GM23338 (cell line): ENCODE measurements at regions not wholly inside any gene's neighbourhood (a gene's known extent, or its start where the extent isn't known, plus 50 kb on each side); places are given as distances from the start of the nearest gene placed in this dataset.

Experiments used
- ATAC-seq: fragments of 200-7000 bp; cut with Tn5 transposase; 3 replicates; pipeline ENCODE4 v1.9.1; 2020
- DNase-seq: peaks from one replicate; pipeline ENCODE4 v3.0.0-alpha.2; 2015; ENCODE audit warnings: low spot score
- H2AFZ ChIP-seq: fragments of 200-600 bp; sonication (generic); 2 replicates; pipeline ENCODE4 v1.8.0; 2016; ENCODE audit warnings: antibody characterized with exemption, mild to moderate bottlenecking, moderate library complexity
- H3F3A ChIP-seq: fragments of 200-600 bp; sonication (generic); replicated peaks from 2 replicates; pipeline ENCODE4 v1.8.0; 2017; ENCODE audit warnings: antibody characterized with exemption, mixed run types, low read depth
- H3K27ac ChIP-seq: fragments of 200-600 bp; sonication (generic); 2 replicates; pipeline ENCODE4 v1.6.1; 2016; ENCODE audit warnings: low read depth
- H3K27me3 ChIP-seq: fragments of 200-600 bp; sonication (generic); 2 replicates; pipeline ENCODE4 v1.8.0; 2016; ENCODE audit warnings: mild to moderate bottlenecking, mixed run types, moderate library complexity; ENCODE audit not compliant: insufficient read depth
- H3K36me3 ChIP-seq: fragments of 200-600 bp; sonication (generic); 2 replicates; pipeline ENCODE4 v1.8.0; 2016; ENCODE audit warnings: mild to moderate bottlenecking; ENCODE audit not compliant: insufficient read depth
- H3K4me1 ChIP-seq: fragments of 200-600 bp; sonication (generic); 2 replicates; pipeline ENCODE4 v1.8.0; 2016; ENCODE audit warnings: mild to moderate bottlenecking, moderate library complexity; ENCODE audit not compliant: insufficient read depth
- H3K4me2 ChIP-seq: fragments of 200-600 bp; sonication (generic); 2 replicates; pipeline ENCODE4 v1.7.1; 2017; ENCODE audit warnings: mixed run types
- H3K4me3 ChIP-seq: fragments of 200-600 bp; sonication (generic); 2 replicates; pipeline ENCODE4 v1.6.1; 2016; ENCODE audit warnings: mixed run types
- H3K79me2 ChIP-seq: fragments of 200-600 bp; sonication (generic); replicated peaks from 2 replicates; pipeline ENCODE4 v1.8.0; 2017; ENCODE audit warnings: mild to moderate bottlenecking; ENCODE audit not compliant: insufficient read depth
- H3K9me2 ChIP-seq: fragments of 200-600 bp; sonication (generic); 2 replicates; pipeline ENCODE4 v1.8.0; 2017; ENCODE audit not compliant: insufficient read depth
- H4K20me1 ChIP-seq: fragments of 200-600 bp; sonication (generic); replicated peaks from 2 replicates; pipeline ENCODE4 v1.8.0; 2017; ENCODE audit warnings: mild to moderate bottlenecking; ENCODE audit not compliant: insufficient read depth
- H3K27ac Mint-ChIP-seq: 2 replicates; pipeline ENCODE4 v1.8.0; 2020; ENCODE audit warnings: inconsistent platforms, mild to moderate bottlenecking, moderate library complexity, mixed read lengths
- H3K27me3 Mint-ChIP-seq: 3 replicates; pipeline ENCODE4 v1.8.0; 2022; ENCODE audit warnings: low read depth, mild to moderate bottlenecking, moderate library complexity, mixed read lengths, inconsistent platforms; ENCODE audit not compliant: insufficient read depth, poor library complexity
- H3K36me3 Mint-ChIP-seq: 3 replicates; pipeline ENCODE4 v1.8.0; 2021; ENCODE audit warnings: low read depth, mild to moderate bottlenecking, inconsistent platforms, moderate library complexity, mixed read lengths
- H3K4me1 Mint-ChIP-seq: 3 replicates; pipeline ENCODE4 v1.8.0; 2020; ENCODE audit warnings: mild to moderate bottlenecking, inconsistent platforms, mixed read lengths
- H3K4me3 Mint-ChIP-seq: 3 replicates; pipeline ENCODE4 v1.8.0; 2021; ENCODE audit warnings: moderate library complexity, mild to moderate bottlenecking, inconsistent platforms, mixed read lengths
- H3K9me3 Mint-ChIP-seq: 3 replicates; pipeline ENCODE4 v1.8.0; 2020; ENCODE audit warnings: moderate library complexity, mild to moderate bottlenecking, inconsistent platforms, mixed read lengths
- CREB1 ChIP-seq: fragments of 250-450 bp; sonication (Bioruptor Pico); IDR thresholded peaks from 2 replicates; pipeline ENCODE4 v1.5.0; 2020; ENCODE audit warnings: low read depth, mild to moderate bottlenecking, moderate library complexity
- CTCF ChIP-seq, 2 experiments: fragments of 200-600 bp in 1 of 2; sonication (generic) in 1 of 2; conservative IDR thresholded peaks; 2 replicates each; pipeline versions ENCODE4 v1.5.1 to v1.6.1; 2016 to 2017; ENCODE audit warnings: antibody characterized with exemption in 2 of 2, low read depth in 2 of 2, mild to moderate bottlenecking in 2 of 2, moderate library complexity in 1 of 2
- EZH2 ChIP-seq: fragments of 200-600 bp; sonication (generic); IDR thresholded peaks from one replicate; pipeline ENCODE4 v1.8.0; 2017; ENCODE audit warnings: antibody characterized with exemption, mild to moderate bottlenecking, low read depth; ENCODE audit not compliant: unreplicated experiment
- EZH2phosphoT487 ChIP-seq: fragments of 200-600 bp; sonication (generic); IDR thresholded peaks from one replicate; pipeline ENCODE4 v1.8.1; 2018; ENCODE audit warnings: antibody characterized with exemption; ENCODE audit not compliant: unreplicated experiment
- POLR2AphosphoS5 ChIP-seq: IDR thresholded peaks from 2 replicates; pipeline ENCODE4 v1.6.1; 2016; ENCODE audit warnings: antibody characterized with exemption, low read depth
- STAT1 ChIP-seq: IDR thresholded peaks from one replicate; pipeline ENCODE4 v1.6.1; 2016; ENCODE audit warnings: antibody characterized with exemption; ENCODE audit not compliant: unreplicated experiment
- ZNF331 ChIP-seq: fragments of 250-450 bp; sonication (Bioruptor Pico); IDR thresholded peaks from 2 replicates; pipeline ENCODE4 v1.5.0; 2020; ENCODE audit warnings: low read depth, mild to moderate bottlenecking, moderate library complexity
- ZNF462 ChIP-seq: fragments of 250-450 bp; sonication (Bioruptor Pico); IDR thresholded peaks from 2 replicates; pipeline ENCODE4 v1.5.0; 2020; ENCODE audit warnings: mild to moderate bottlenecking, moderate library complexity

GRCh38 chr1:14168326-14169063 is 430.0 kb upstream of the KAZN start:
- no peak for ATAC-seq
- H3K4me1 Mint-ChIP-seq, result peaks cover 11% of the 10 kb centered on the region
- H3K27ac Mint-ChIP-seq, result no peak overlapping the region

GRCh38 chr1:14173598-14173997 is 424.9 kb upstream of the KAZN start:
- H3K9me2 ChIP-seq, result peaks cover 9% of the 10 kb centered on the region
- no peak for ATAC-seq
- H3K4me3 Mint-ChIP-seq, result no peak overlapping the region
- TF ChIP-seq EZH2, result no peak
- TF ChIP-seq ZNF462, result no peak
- TF ChIP-seq EZH2phosphoT487, result no peak
- no peak for TF ChIP-seq STAT1
- TF ChIP-seq CREB1 (CRISPR knock-in tag), result no peak

More at GRCh38 chr1:14168326-14169063, 430.0 kb upstream of the KAZN start:
- H2AFZ ChIP-seq, result 0 out of 2 replicates have a peak overlapping the region, but pooled peaks have one; percentile 52
- H4K20me1 ChIP-seq, result no peaks in the 10 kb centered on the region
- peaks cover 7% of the 10 kb centered on the region; the same call in 2 of the 3 replicates for H3K9me3 Mint-ChIP-seq
- no peak for TF ChIP-seq ZNF331
- TF ChIP-seq CREB1 (CRISPR knock-in tag), result no peak
- TF ChIP-seq STAT1, result no peak
- no peak for TF ChIP-seq EZH2phosphoT487
- TF ChIP-seq POLR2AphosphoS5, result no peak
- TF ChIP-seq CTCF (conservative IDR thresholded peaks at IDR 0.05; ENCODE audit: low read depth in 2 of 2), result no peak
- no peak overlapping the region for H3K4me3 ChIP-seq
- H3K36me3 ChIP-seq, result no peaks in the 10 kb centered on the region
- peaks cover 15% of the 10 kb centered on the region for H3K4me1 ChIP-seq
- H3K27me3 Mint-ChIP-seq, result peaks cover 7% of the 10 kb centered on the region
- no peak overlapping the region for H3K27ac ChIP-seq
- no peak overlapping the region for H3K4me3 Mint-ChIP-seq
- H3F3A ChIP-seq, result no peaks in the 10 kb centered on the region
- H3K79me2 ChIP-seq, result no peaks in the 10 kb centered on the region
- H3K4me2 ChIP-seq, result no peak overlapping the region
- H3K9me2 ChIP-seq, result peaks cover 7% of the 10 kb centered on the region; the same call in 1 of the 2 replicates
- H3K36me3 Mint-ChIP-seq, result peaks cover 5% of the 10 kb centered on the region; the same call in 1 of the 3 replicates
- no peaks in the 10 kb centered on the region for H3K27me3 ChIP-seq
- no peak for DNase-seq

More at GRCh38 chr1:14173598-14173997, 424.9 kb upstream of the KAZN start:
- Histone ChIP-seq H3K4me2 (no peak overlapping the region), H3F3A (no peaks in the 10 kb centered on the region), H4K20me1 (no peaks in the 10 kb centered on the region), H3K79me2 (no peaks in the 10 kb centered on the region), H3K36me3 (no peaks in the 10 kb centered on the region), H3K4me3 (no peak overlapping the region), H3K27ac (no peak overlapping the region), H2AFZ (no peak overlapping the region), H3K27me3 (no peaks in the 10 kb centered on the region), H3K4me1 (peaks cover 14% of the 10 kb centered on the region)
- no peaks in the 10 kb centered on the region; the same call in 2 of the 3 replicates for H3K36me3 Mint-ChIP-seq
- peaks cover 4% of the 10 kb centered on the region; the same call in 2 of the 3 replicates for H3K9me3 Mint-ChIP-seq
- peaks cover 3% of the 10 kb centered on the region for H3K27me3 Mint-ChIP-seq
- DNase-seq, result no peak
- H3K27ac Mint-ChIP-seq, result no peak overlapping the region
- H3K4me1 Mint-ChIP-seq, result peaks cover 13% of the 10 kb centered on the region
